HG02759 (cell line): ENCODE measurements at regions not wholly inside any gene's neighbourhood (a gene's known extent, or its start where the extent isn't known, plus 50 kb on each side); places are given as distances from the start of the nearest gene placed in this dataset.

Experiments used
- ATAC-seq: cut with Tn5 transposase; IDR thresholded peaks from one replicate; pipeline ENCODE4 v1.9.1; 2021; ENCODE audit warnings: mild to moderate bottlenecking, moderate library complexity; ENCODE audit not compliant: unreplicated experiment

GRCh38 chr6:98581705-98582104 lies 252.7 kb upstream of the POU3F2 start:
- no peak for ATAC-seq

GRCh38 chr6:98583506-98583905 lies 250.9 kb upstream of the POU3F2 start:
- ATAC-seq: no peak

- ATAC-seq: no peak
Observed at GRCh38 chr6:98586163-98586562, 248.2 kb upstream of the POU3F2 start.

- ATAC-seq: no peak
Observed at GRCh38 chr6:98587555-98587954, 246.8 kb upstream of the POU3F2 start.

- ATAC-seq: no peak
Observed at GRCh38 chr6:98589536-98589935, 244.8 kb upstream of the POU3F2 start.

- ATAC-seq: no peak
Observed at GRCh38 chr6:98590136-98590681, 244.2 kb upstream of the POU3F2 start.

GRCh38 chr6:98590997-98591396 lies 243.4 kb upstream of the POU3F2 start:
- no peak for ATAC-seq

- no peak for ATAC-seq
Observed at GRCh38 chr6:98593676-98594075, 240.7 kb upstream of the POU3F2 start.

- no peak for ATAC-seq
Observed at GRCh38 chr6:98601716-98602115, 232.7 kb upstream of the POU3F2 start.

GRCh38 chr6:98605705-98606104 lies 228.7 kb upstream of the POU3F2 start:
- ATAC-seq: no peak

GRCh38 chr6:98627129-98627775 lies 207.1 kb upstream of the POU3F2 start:
- no peak for ATAC-seq

- no peak for ATAC-seq
Observed at GRCh38 chr6:98633886-98634285, 200.5 kb upstream of the POU3F2 start.

- ATAC-seq: no peak
Observed at GRCh38 chr6:98634569-98634968, 199.8 kb upstream of the POU3F2 start.

- no peak for ATAC-seq
Observed at GRCh38 chr6:98635191-98635590, 199.2 kb upstream of the POU3F2 start.

- ATAC-seq: no peak
Observed at GRCh38 chr6:98636941-98637340, 197.4 kb upstream of the POU3F2 start.

GRCh38 chr6:98639089-98639635 lies 195.2 kb upstream of the POU3F2 start:
- ATAC-seq: no peak

GRCh38 chr6:98640366-98640765 lies 194.0 kb upstream of the POU3F2 start:
- ATAC-seq: no peak

- ATAC-seq: no peak
Observed at GRCh38 chr6:98641949-98642719, 192.2 kb upstream of the POU3F2 start.

GRCh38 chr6:98644063-98644462 lies 190.3 kb upstream of the POU3F2 start:
- ATAC-seq: no peak

GRCh38 chr6:98648211-98648914 lies 186.0 kb upstream of the POU3F2 start:
- no peak for ATAC-seq

- ATAC-seq: no peak
Observed at GRCh38 chr6:98650941-98651340, 183.4 kb upstream of the POU3F2 start.
